ENCODE measurements at regions not wholly inside any gene's neighbourhood (a gene's known extent, or its start where the extent isn't known, plus 50 kb on each side); places are given as distances from the start of the nearest gene placed in this dataset.

GRCh38 chr10:21431799-21432198 is 93.7 kb downstream of the SKIDA1 start:
- ChIA-PET CTCF (no interaction called here), POLR2A (no interaction called here)
- intact Hi-C loops (cut with micrococcal nuclease; ENCODE audit: unreplicated experiment) (no loop called here), in situ Hi-C loops (cut with HindIII; ENCODE audit: low pct_unique_long_range_greater_than_20kb, low sequenced_read_pairs) (no loop called here)
- Histone ChIP-seq H3K4me3 (ENCODE audit: low read depth in 2 of 2, low read length in 2 of 2) (no peak overlapping the region), H3K36me3 (ENCODE audit: control insufficient read depth, insufficient read depth, low read length) (no peaks in the 10 kb centered on the region), H3K9me3 (ENCODE audit: control insufficient read depth, insufficient read depth, low read depth, low read length) (no peaks in the 10 kb centered on the region), H3K4me1 (ENCODE audit: control insufficient read depth, insufficient read depth, low read length) (no peaks in the 10 kb centered on the region), H3K27me3 (ENCODE audit: control insufficient read depth, insufficient read depth, low read length) (no peaks in the 10 kb centered on the region), H3K27ac (ENCODE audit: low read length) (peak overlapping the region; percentile 65; the same call in 1 of the 2 replicates)
- DNase-seq (ENCODE audit: low read depth, low spot score) (no peak), ATAC-seq (no peak)
- TF ChIP-seq SIN3A (IDR thresholded peaks at IDR 0.05; ENCODE audit: borderline replicate concordance, insufficient read depth, low read depth, low read length) (no peak), REST (IDR thresholded peaks at IDR 0.05; ENCODE audit: insufficient read depth in 1 of 2, low read depth in 2 of 2, low read length in 1 of 2) (no peak), POLR2AphosphoS5 (IDR thresholded peaks at IDR 0.05; ENCODE audit: low read depth, low read length) (no peak), TCF7L2 (IDR thresholded peaks at IDR 0.05; ENCODE audit: low read depth, low read length) (no peak)
- TF ChIP-seq, protein P1, sequence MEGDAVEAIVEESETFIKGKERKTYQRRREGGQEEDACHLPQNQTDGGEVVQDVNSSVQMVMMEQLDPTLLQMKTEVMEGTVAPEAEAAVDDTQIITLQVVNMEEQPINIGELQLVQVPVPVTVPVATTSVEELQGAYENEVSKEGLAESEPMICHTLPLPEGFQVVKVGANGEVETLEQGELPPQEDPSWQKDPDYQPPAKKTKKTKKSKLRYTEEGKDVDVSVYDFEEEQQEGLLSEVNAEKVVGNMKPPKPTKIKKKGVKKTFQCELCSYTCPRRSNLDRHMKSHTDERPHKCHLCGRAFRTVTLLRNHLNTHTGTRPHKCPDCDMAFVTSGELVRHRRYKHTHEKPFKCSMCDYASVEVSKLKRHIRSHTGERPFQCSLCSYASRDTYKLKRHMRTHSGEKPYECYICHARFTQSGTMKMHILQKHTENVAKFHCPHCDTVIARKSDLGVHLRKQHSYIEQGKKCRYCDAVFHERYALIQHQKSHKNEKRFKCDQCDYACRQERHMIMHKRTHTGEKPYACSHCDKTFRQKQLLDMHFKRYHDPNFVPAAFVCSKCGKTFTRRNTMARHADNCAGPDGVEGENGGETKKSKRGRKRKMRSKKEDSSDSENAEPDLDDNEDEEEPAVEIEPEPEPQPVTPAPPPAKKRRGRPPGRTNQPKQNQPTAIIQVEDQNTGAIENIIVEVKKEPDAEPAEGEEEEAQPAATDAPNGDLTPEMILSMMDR (IDR thresholded peaks at IDR 0.05), result no peak
- BruUV-seq (replicated peaks), result no TSS peak

- H3K4me1 ChIP-seq (ENCODE audit: control insufficient read depth, insufficient read depth, low read length), result no peaks in the 10 kb centered on the region
- POLR2A ChIA-PET, result no interaction called here
- intact Hi-C loops (cut with micrococcal nuclease; ENCODE audit: unreplicated experiment) (no loop called here), in situ Hi-C loops (cut with HindIII; ENCODE audit: low pct_unique_long_range_greater_than_20kb, low sequenced_read_pairs) (no loop called here)
- peak overlapping the region; percentile 29; the same call in 1 of the 2 replicates for H3K27ac ChIP-seq (ENCODE audit: low read length)
- CTCF ChIA-PET, result no interaction called here
- H3K36me3 ChIP-seq (ENCODE audit: control insufficient read depth, insufficient read depth, low read length), result no peaks in the 10 kb centered on the region
- no peak for ATAC-seq
- BruUV-seq (replicated peaks), result no TSS peak
- no peak overlapping the region for H3K4me3 ChIP-seq (ENCODE audit: low read depth in 2 of 2, low read length in 2 of 2)
- TF ChIP-seq SIN3A (IDR thresholded peaks at IDR 0.05; ENCODE audit: borderline replicate concordance, insufficient read depth, low read depth, low read length) (no peak), TCF7L2 (IDR thresholded peaks at IDR 0.05; ENCODE audit: low read depth, low read length) (no peak), REST (IDR thresholded peaks at IDR 0.05; ENCODE audit: insufficient read depth in 1 of 2, low read depth in 2 of 2, low read length in 1 of 2) (no peak), POLR2AphosphoS5 (IDR thresholded peaks at IDR 0.05; ENCODE audit: low read depth, low read length) (no peak)
- TF ChIP-seq, protein P1 (IDR thresholded peaks at IDR 0.05), result no peak
- DNase-seq (ENCODE audit: low read depth, low spot score), result no peak
- no peaks in the 10 kb centered on the region for H3K27me3 ChIP-seq (ENCODE audit: control insufficient read depth, insufficient read depth, low read length)
- H3K9me3 ChIP-seq (ENCODE audit: control insufficient read depth, insufficient read depth, low read depth, low read length), result no peaks in the 10 kb centered on the region
Observed at GRCh38 chr10:21427804-21428481, 97.5 kb downstream of the SKIDA1 start.
